Progenitor cell of endocrine pancreas (in vitro differentiated cells): ENCODE measurements at regions not wholly inside any gene's neighbourhood (a gene's known extent, or its start where the extent isn't known, plus 50 kb on each side); places are given as distances from the start of the nearest gene placed in this dataset.

ENCODE experiments used
- DNase-seq: peaks from one replicate; pipeline ENCODE4 v3.0.0; 2021; ENCODE audit warnings: low spot score; ENCODE audit not compliant: unreplicated experiment
- H3K27ac Mint-ChIP-seq: 2 replicates; pipeline ENCODE4 v1.8.0; 2021; ENCODE audit warnings: mild to moderate bottlenecking, moderate library complexity, mixed read lengths
- H3K27me3 Mint-ChIP-seq: 2 replicates; pipeline ENCODE4 v1.8.0; 2021; ENCODE audit warnings: mixed read lengths
- H3K36me3 Mint-ChIP-seq: 2 replicates; pipeline ENCODE4 v1.8.0; 2022; ENCODE audit warnings: mixed read lengths; ENCODE audit not compliant: insufficient read depth
- H3K4me1 Mint-ChIP-seq: 2 replicates; pipeline ENCODE4 v1.8.0; 2021; ENCODE audit warnings: low read depth, mixed read lengths
- H3K4me3 Mint-ChIP-seq: 2 replicates; pipeline ENCODE4 v1.8.0; 2021; ENCODE audit warnings: low read depth, mild to moderate bottlenecking, moderate library complexity, mixed read lengths
- H3K9me3 Mint-ChIP-seq: 2 replicates; pipeline ENCODE4 v1.8.0; 2021; ENCODE audit warnings: low read depth, mixed read lengths
- TF ChIP-seq, protein P1 (sequence below): fragments of 200-600 bp; sonication (generic); IDR thresholded peaks from one replicate; pipeline ENCODE4 v1.5.0; 2021; ENCODE audit warnings: antibody characterized with exemption, mild to moderate bottlenecking; ENCODE audit not compliant: unreplicated experiment

DNA sequence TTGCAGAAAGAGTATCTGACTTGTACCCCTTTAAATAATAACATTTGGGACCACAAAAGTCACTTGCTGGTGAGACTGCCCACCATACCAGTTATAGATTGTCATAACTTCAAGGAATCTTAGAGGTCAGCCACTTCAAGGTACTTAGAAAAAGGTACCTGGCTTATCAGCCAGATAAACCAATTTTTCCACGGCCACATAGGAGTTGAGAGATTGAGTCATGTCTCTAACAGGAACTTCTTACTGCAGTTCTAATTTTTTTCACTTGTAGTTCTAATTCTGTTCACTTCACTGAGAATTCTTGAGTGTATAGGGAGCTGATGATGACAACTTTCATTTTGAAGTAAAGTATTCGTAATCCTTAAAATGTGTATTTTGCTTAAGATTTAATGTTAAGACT is 317.1 kb upstream of the CBLB start:
- TF ChIP-seq, protein P1, sequence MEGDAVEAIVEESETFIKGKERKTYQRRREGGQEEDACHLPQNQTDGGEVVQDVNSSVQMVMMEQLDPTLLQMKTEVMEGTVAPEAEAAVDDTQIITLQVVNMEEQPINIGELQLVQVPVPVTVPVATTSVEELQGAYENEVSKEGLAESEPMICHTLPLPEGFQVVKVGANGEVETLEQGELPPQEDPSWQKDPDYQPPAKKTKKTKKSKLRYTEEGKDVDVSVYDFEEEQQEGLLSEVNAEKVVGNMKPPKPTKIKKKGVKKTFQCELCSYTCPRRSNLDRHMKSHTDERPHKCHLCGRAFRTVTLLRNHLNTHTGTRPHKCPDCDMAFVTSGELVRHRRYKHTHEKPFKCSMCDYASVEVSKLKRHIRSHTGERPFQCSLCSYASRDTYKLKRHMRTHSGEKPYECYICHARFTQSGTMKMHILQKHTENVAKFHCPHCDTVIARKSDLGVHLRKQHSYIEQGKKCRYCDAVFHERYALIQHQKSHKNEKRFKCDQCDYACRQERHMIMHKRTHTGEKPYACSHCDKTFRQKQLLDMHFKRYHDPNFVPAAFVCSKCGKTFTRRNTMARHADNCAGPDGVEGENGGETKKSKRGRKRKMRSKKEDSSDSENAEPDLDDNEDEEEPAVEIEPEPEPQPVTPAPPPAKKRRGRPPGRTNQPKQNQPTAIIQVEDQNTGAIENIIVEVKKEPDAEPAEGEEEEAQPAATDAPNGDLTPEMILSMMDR = no peak
- Mint-ChIP-seq H3K9me3 (no peaks in the 10 kb centered on the region), H3K27me3 (no peaks in the 10 kb centered on the region), H3K4me1 (no peaks in the 10 kb centered on the region), H3K36me3 (no peaks in the 10 kb centered on the region), H3K4me3 (no peak overlapping the region), H3K27ac (no peak overlapping the region)
- no peak for DNase-seq

DNA sequence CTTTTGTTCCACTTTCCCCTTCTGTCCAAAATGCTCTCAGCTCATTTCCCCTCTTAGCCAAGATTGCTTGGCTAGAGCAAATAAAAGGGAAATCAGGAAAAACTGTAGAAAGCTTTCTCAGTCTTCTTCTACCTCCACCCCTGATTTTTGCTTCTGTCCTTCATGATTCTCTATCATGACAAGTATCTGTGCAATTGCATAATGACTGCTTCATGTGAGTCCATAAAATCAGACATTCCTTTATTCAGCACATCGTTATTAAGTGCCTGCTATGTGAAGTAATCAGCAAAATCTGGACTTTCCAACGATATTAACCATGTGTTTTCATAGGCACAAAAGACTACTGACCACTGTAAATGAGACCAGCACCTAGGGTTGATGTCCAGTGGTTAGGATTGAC is 321.5 kb upstream of the CBLB start:
- H3K9me3 Mint-ChIP-seq = no peaks in the 10 kb centered on the region
- H3K27ac Mint-ChIP-seq = no peak overlapping the region
- H3K27me3 Mint-ChIP-seq = no peaks in the 10 kb centered on the region
- TF ChIP-seq, protein P1 = no peak
- H3K4me3 Mint-ChIP-seq = no peak overlapping the region
- H3K36me3 Mint-ChIP-seq = no peaks in the 10 kb centered on the region
- H3K4me1 Mint-ChIP-seq = no peaks in the 10 kb centered on the region
- no peak for DNase-seq

- Mint-ChIP-seq H3K27ac (no peak overlapping the region), H3K36me3 (no peaks in the 10 kb centered on the region), H3K9me3 (no peaks in the 10 kb centered on the region), H3K27me3 (no peaks in the 10 kb centered on the region), H3K4me3 (no peak overlapping the region), H3K4me1 (no peaks in the 10 kb centered on the region)
- DNase-seq = no peak
- TF ChIP-seq, protein P1 = no peak
Observed at GRCh38 chr3:106191211-106191610, 322.4 kb upstream of the CBLB start.

DNA sequence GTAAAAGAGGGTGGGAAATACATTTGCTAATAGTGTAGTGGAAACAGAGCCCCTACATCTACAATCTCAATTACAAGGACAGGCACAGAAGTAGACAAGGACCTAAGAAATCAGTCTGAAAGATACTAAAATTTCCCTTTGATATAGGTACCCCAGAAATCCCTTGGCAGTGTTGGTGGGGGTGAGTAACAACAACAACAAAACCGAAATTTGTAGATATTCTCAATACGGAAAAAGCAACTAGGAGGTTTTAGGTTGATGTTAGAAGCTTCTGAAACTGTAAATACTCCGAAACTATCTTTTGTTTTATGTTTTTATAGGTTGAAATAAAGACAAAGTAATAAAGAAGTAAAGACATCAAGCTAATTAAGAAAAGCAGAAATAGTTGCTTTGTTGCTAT is 323.1 kb upstream of the CBLB start:
- H3K4me3 Mint-ChIP-seq = no peak overlapping the region
- TF ChIP-seq, protein P1 = no peak
- H3K27ac Mint-ChIP-seq = no peak overlapping the region
- peaks cover 4% of the 10 kb centered on the region for H3K9me3 Mint-ChIP-seq
- H3K4me1 Mint-ChIP-seq = no peaks in the 10 kb centered on the region
- no peaks in the 10 kb centered on the region for H3K36me3 Mint-ChIP-seq
- no peak for DNase-seq
- H3K27me3 Mint-ChIP-seq = no peaks in the 10 kb centered on the region

- Mint-ChIP-seq H3K36me3 (no peaks in the 10 kb centered on the region), H3K4me3 (no peak overlapping the region), H3K9me3 (peaks cover 7% of the 10 kb centered on the region), H3K27me3 (no peaks in the 10 kb centered on the region), H3K4me1 (no peaks in the 10 kb centered on the region), H3K27ac (no peak overlapping the region)
- TF ChIP-seq, protein P1 = no peak
- no peak for DNase-seq
Observed at GRCh38 chr3:106193876-106194275, 325.1 kb upstream of the CBLB start.
